OCI-LY1 (cell line): ENCODE measurements at regions not wholly inside any gene's neighbourhood (a gene's known extent, or its start where the extent isn't known, plus 50 kb on each side); places are given as distances from the start of the nearest gene placed in this dataset.

ENCODE experiments used
- CTCF ChIP-seq: fragments of 200-600 bp; sonication (generic), shearing (Covaris generic); IDR thresholded peaks from 2 replicates; pipeline ENCODE4 v1.5.1; 2017; ENCODE audit warnings: mild to moderate bottlenecking, antibody characterized with exemption, low read length, moderate library complexity, mixed read lengths
- EZH2 ChIP-seq: fragments of 200-600 bp; sonication (generic), shearing (Covaris generic); IDR thresholded peaks from 2 replicates; pipeline ENCODE4 v1.8.0; 2017; ENCODE audit warnings: borderline replicate concordance, mixed run types, mild to moderate bottlenecking, antibody characterized with exemption, low read length, moderate library complexity, mixed read lengths

GRCh38 chr11:100586361-100587101 lies 100.6 kb upstream of the ARHGAP42 start:
- no peak for TF ChIP-seq CTCF
- TF ChIP-seq EZH2: no peak
